IPS-20b (cell line): ENCODE measurements at regions not wholly inside any gene's neighbourhood (a gene's known extent, or its start where the extent isn't known, plus 50 kb on each side); places are given as distances from the start of the nearest gene placed in this dataset.
"Not testable (repeated sequence)": the region's sequence is repeated elsewhere in the genome, so short reads cannot be mapped to it uniquely, and the experiment has no call there.

Source experiments
- H3K27ac ChIP-seq: one replicate; pipeline ENCODE4 v1.5.1; 2013; ENCODE audit warnings: low read length
- H3K27me3 ChIP-seq: 2 replicates; pipeline ENCODE4 v1.6.1; 2013; ENCODE audit warnings: mild to moderate bottlenecking, low read length, inconsistent platforms; ENCODE audit not compliant: insufficient read depth
- H3K36me3 ChIP-seq: 2 replicates; pipeline ENCODE4 v1.6.1; 2013; ENCODE audit warnings: low read depth, mild to moderate bottlenecking, inconsistent platforms, low read length, moderate library complexity; ENCODE audit not compliant: insufficient read depth
- H3K4me1 ChIP-seq: 2 replicates; pipeline ENCODE4 v1.6.1; 2013; ENCODE audit warnings: mild to moderate bottlenecking, control low read depth, inconsistent platforms, low read length, moderate library complexity; ENCODE audit not compliant: insufficient read depth
- H3K4me3 ChIP-seq: 2 replicates; pipeline ENCODE4 v1.5.1; 2013; ENCODE audit warnings: mild to moderate bottlenecking, low read length, inconsistent platforms
- H3K9ac ChIP-seq: 2 replicates; pipeline ENCODE4 v1.6.1; 2013; ENCODE audit warnings: low read depth, mild to moderate bottlenecking, inconsistent platforms, low read length, moderate library complexity
- H3K9me3 ChIP-seq: 2 replicates; pipeline ENCODE4 v1.6.1; 2013; ENCODE audit warnings: mild to moderate bottlenecking, low read depth, low read length, inconsistent platforms; ENCODE audit not compliant: insufficient read depth

DNA sequence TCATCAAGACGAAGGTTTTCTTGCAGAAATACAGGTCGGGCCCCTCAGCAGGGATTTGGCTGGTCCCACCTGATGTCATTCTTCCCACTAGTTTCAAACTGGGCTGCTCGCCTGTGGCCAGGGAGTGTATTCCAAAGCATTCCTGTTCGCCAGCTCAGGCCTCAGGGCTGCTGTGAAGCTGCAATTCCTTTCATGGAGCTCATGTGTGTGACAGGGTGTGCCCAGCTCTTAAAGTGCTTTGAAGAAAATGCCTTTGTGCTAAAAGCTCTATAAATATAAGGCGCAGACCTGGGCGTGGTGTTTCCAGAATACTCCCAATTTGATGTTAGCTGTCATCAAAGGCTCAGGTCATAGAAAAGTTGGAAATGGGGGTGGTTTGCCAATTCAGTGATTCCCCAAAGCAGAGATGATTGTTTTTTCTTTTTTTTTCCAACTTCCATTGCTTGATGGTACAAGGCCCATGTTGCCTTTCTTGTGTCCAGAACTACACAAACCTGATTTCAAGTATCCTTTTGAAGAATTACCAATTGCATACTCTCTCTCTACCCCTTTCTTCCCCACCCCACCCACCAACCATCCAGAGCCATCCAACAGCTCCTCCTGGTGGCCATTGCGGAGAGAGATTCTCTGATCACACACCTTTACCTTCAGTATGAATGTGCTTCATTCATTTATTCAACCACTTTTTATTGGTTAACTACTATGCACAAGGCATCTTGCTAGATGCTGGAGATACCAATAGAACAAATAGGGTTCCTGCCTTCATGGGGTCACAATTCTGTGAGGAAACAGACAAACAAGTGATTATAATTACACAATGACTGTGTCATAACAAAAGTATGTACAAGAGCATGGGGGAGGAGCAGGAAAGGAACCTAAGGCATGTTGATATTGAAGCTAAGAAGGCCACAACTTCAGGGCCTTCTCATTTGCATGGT is 297.3 kb upstream of the LYZL1 start:
- Histone ChIP-seq H3K4me1 (no peaks in the 10 kb centered on the region), H3K9ac (no peak overlapping the region), H3K27me3 (no peaks in the 10 kb centered on the region), H3K9me3 (no peaks in the 10 kb centered on the region), H3K4me3 (no peak overlapping the region), H3K36me3 (no peaks in the 10 kb centered on the region), H3K27ac (no peak overlapping the region)

DNA sequence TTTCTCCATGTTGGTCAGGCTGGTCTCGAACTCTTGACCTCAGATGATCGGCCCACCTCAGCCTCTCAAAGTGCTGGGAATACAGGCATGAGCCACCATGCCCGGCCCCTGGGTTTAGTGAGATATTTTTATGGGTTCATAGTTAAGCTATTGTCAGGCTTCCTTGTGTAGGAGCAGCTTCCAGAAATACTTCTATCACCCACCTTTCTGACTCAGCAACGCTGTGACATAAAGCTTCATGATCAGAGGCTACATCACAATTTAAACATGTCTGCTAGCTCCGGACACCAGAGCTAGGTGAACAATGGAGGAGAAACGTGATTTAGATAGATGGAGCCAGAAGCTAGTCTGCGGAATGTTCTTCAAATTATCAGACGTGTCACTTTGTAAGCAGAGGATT is 295.8 kb upstream of the LYZL1 start:
- H3K27ac ChIP-seq, result no peak overlapping the region
- H3K9ac ChIP-seq, result no peak overlapping the region
- no peaks in the 10 kb centered on the region for H3K4me1 ChIP-seq
- H3K36me3 ChIP-seq, result no peaks in the 10 kb centered on the region
- H3K4me3 ChIP-seq, result no peak overlapping the region
- no peaks in the 10 kb centered on the region for H3K27me3 ChIP-seq
- no peaks in the 10 kb centered on the region for H3K9me3 ChIP-seq

DNA sequence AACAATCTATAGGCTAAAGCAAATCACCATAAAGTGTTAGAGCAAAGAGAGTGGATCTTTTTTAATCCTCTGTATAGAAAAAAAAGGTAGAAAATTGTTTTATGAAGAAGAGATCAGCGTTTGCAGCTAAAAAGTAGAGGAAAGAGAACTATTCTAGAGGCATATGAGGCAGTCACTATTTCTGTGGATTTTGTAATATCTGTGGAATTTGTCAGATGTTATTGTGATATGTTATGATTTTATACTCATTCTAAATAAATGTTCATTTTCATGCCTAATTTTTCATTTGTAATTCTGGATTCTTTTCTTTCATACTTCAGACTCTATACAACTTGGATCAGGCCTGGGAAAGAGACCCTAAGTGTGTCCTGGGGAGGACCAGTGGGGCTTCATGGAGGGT is 295.0 kb upstream of the LYZL1 start:
- H3K9me3 ChIP-seq, result no peaks in the 10 kb centered on the region
- H3K27ac ChIP-seq, result no peak overlapping the region
- H3K9ac ChIP-seq, result no peak overlapping the region
- no peak overlapping the region for H3K4me3 ChIP-seq
- no peaks in the 10 kb centered on the region for H3K36me3 ChIP-seq
- H3K27me3 ChIP-seq, result no peaks in the 10 kb centered on the region
- H3K4me1 ChIP-seq, result no peaks in the 10 kb centered on the region

DNA sequence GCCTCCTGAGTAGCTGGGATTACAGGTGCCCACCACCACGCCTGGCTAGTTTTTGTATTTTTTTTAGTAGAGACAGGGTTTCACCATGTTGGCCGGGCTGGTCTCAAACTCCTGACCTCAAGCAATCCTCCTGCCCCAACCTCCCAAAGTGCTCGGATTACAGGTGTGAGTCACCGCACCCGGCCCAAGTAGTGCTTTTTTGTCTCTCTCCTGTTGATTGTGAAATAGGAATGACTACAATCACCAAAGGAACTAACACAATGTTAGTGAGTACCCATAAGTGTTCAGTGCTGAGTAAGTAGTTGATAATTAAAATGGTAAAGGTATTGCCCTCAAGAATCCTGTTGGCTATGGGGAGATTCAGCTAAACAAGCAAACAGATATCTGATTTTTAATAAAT is 294.1 kb upstream of the LYZL1 start:
- not testable (repeated sequence) for H3K27ac ChIP-seq, H3K9ac ChIP-seq, H3K4me1 ChIP-seq, H3K27me3 ChIP-seq, H3K36me3 ChIP-seq, H3K9me3 ChIP-seq, H3K4me3 ChIP-seq

DNA sequence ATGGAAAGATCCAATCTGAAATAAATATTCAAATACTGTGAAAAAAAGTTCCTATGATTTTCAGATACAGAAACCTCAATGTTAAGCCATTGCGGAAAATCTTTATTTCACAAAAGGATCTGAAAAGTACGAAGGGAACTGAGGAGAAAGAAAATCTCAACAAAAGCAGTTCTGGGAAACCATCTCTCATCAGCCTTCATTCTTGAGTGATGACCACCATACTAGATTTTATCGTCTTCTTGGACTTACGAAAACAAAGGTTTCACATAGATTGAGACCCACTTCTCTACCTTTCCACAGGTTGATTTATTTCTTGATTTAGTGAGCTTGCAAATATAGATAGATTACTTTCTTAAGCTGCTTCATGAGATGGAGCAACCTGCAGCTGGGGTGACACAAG is 293.4 kb upstream of the LYZL1 start:
- Histone ChIP-seq H3K4me3 (no peak overlapping the region), H3K36me3 (no peaks in the 10 kb centered on the region), H3K4me1 (no peaks in the 10 kb centered on the region), H3K27ac (no peak overlapping the region), H3K9ac (no peak overlapping the region), H3K27me3 (no peaks in the 10 kb centered on the region), H3K9me3 (no peaks in the 10 kb centered on the region)

DNA sequence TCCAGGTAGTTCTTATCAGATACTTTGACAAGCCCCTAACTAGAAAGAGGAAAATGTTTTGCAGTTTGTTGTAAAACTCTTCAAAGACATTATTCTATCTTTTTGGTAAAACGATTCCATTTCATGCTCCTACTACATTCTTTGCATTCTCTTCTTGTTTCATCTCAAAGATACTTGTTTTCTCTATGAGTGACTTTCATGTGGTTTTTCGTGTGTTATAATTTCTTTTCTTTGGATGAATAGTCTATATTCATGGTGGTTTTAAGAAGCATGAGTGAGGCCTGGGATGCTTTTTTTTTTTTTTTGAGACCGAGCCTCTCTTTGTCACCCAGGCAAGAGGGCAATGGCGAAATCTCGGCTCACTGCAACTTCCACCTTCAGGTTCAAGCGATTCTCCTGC is 292.5 kb upstream of the LYZL1 start:
- Histone ChIP-seq H3K4me1 (no peaks in the 10 kb centered on the region), H3K27ac (no peak overlapping the region), H3K9ac (no peak overlapping the region), H3K4me3 (no peak overlapping the region), H3K9me3 (no peaks in the 10 kb centered on the region), H3K36me3 (no peaks in the 10 kb centered on the region), H3K27me3 (no peaks in the 10 kb centered on the region)

DNA sequence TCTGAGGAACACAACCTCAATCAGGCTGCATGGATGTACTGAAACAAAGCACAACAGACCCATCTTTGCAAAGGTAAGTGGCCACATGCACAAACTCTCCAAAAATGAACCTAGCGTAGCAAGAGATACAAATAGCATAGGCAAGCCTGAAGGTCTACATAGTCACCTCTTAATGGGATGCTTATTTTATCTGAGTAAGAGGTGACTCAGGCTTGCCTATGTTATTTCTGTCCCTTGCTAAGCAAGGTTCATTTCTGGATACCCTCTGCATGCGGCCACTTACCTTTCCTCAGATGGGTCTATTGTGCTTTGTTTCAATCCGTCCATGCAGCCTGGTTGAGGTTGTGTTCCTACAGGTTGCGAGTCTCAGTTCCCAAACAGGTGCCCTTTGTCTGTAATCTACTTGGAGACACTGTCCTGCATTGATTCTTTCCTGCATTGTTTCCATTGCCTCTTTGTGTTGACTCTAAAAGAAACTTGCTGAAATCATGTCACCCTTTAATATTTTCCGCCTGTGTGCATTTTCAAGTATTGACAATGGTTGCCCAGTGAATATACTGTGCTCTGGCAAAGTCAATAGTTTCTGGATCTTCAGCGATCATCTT is 291.8 kb upstream of the LYZL1 start:
- no peaks in the 10 kb centered on the region for H3K9me3 ChIP-seq
- no peak overlapping the region for H3K4me3 ChIP-seq
- no peak overlapping the region for H3K9ac ChIP-seq
- H3K36me3 ChIP-seq, result no peaks in the 10 kb centered on the region
- no peak overlapping the region for H3K27ac ChIP-seq
- no peaks in the 10 kb centered on the region for H3K4me1 ChIP-seq
- no peaks in the 10 kb centered on the region for H3K27me3 ChIP-seq

DNA sequence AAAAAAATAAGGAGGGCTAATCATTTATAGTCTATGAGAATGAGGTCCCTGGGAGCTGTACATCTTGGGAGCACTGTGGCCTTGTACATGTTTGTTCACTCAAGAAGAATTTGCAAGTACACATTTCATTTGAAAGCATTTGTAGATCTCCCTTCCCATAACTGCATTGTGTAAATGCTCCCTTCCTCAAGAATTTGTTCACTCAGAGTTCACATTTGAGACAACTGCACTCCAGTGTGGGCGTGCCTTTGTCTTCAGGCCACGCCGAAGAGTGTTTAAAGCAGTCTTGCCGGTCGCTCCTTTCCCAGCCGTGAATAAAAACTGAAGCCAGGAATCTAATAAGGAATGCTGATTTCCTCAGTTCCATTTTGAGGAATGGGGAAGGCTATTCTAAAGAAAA is 291.1 kb upstream of the LYZL1 start:
- no peak overlapping the region for H3K27ac ChIP-seq
- no peaks in the 10 kb centered on the region for H3K9me3 ChIP-seq
- no peaks in the 10 kb centered on the region for H3K27me3 ChIP-seq
- H3K4me3 ChIP-seq, result no peak overlapping the region
- H3K9ac ChIP-seq, result no peak overlapping the region
- H3K4me1 ChIP-seq, result no peaks in the 10 kb centered on the region
- no peaks in the 10 kb centered on the region for H3K36me3 ChIP-seq

DNA sequence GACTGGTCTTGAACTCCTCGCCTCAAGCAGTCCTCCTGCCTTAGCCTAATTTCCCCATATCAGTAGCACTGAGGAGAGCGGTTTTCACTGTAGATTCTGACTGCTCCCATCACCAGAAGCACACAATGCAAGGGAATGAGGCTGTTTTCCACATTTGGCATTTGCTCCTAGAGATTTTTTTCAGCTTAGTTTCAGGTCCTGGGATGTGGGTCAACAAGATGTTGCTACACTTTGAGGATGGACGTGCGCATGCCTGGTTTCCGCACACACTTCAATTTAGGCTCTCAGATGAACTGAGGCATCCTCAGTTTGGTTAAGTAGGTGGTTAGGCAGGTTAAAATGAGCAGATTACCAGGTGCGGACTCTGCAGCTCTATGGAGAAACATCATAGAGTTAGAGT is 287.1 kb upstream of the LYZL1 start:
- no peaks in the 10 kb centered on the region for H3K27me3 ChIP-seq
- no peaks in the 10 kb centered on the region for H3K36me3 ChIP-seq
- H3K9ac ChIP-seq, result no peak overlapping the region
- H3K27ac ChIP-seq, result no peak overlapping the region
- no peaks in the 10 kb centered on the region for H3K9me3 ChIP-seq
- no peaks in the 10 kb centered on the region for H3K4me1 ChIP-seq
- no peak overlapping the region for H3K4me3 ChIP-seq

DNA sequence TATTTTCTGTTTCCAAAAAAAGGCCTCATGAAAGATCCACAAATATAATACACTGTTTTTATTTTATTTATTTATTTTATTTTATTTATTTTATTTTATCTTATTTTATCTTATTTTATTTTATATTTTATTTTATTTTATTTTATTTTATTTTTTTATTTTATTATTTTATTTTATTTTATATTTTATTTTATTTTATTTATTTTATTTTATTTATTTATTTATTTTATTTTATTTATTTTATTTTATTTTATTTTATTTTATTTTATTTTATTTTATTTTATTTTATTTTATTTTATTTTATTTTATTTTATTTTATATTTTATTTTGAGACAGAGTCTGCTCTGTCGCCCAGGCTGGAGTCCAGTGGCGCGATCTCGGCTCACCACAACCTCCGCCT is 285.9 kb upstream of the LYZL1 start:
- H3K9ac ChIP-seq, H3K27ac ChIP-seq, H3K9me3 ChIP-seq, H3K4me3 ChIP-seq, H3K36me3 ChIP-seq, H3K27me3 ChIP-seq, H3K4me1 ChIP-seq: not testable (repeated sequence)

DNA sequence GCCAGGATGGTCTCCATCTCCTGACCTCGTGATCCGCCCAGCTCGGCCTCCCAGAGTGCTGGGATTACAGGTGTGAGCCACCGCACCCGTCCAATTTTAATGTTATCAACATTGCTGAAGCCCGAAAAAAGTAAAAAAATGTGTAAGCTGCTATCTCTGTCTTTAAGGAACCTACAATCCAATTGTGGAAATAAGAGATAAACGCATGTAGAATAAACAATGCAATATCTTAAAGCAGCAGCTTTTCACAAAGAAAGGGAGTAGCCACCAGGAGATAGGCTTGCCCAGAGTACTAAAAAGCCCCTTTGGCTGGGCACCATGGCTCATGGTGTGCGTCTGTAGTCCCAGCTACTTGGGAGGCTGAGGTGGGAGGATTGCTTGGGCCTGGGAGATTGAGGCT is 282.9 kb upstream of the LYZL1 start:
- H3K9ac ChIP-seq, result no peak overlapping the region
- H3K27me3 ChIP-seq, result no peaks in the 10 kb centered on the region
- no peaks in the 10 kb centered on the region for H3K9me3 ChIP-seq
- no peak overlapping the region for H3K4me3 ChIP-seq
- H3K36me3 ChIP-seq, result no peaks in the 10 kb centered on the region
- H3K4me1 ChIP-seq, result no peaks in the 10 kb centered on the region
- H3K27ac ChIP-seq, result no peak overlapping the region

DNA sequence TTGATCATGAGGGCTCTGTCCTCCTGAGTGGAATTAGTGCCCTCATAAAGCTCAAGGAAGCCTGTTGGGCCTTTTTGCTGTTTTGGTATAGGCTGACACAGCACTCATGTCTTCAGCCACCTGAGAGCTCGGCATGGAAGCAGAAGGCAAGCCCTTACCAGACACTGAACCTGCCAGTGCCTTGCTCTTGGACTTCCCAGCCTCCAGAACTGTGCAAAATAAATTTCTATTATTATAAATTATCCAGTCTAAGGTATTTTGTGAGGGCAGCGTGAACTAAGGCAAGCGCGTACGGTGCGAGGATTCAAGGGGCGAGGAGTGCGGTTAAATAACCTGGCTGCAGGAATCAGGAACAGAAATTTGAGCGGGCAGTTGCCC is 281.5 kb upstream of the LYZL1 start:
- Histone ChIP-seq H3K9me3 (no peaks in the 10 kb centered on the region), H3K9ac (no peak overlapping the region), H3K4me3 (no peak overlapping the region), H3K27me3 (no peaks in the 10 kb centered on the region), H3K4me1 (no peaks in the 10 kb centered on the region), H3K36me3 (no peaks in the 10 kb centered on the region), H3K27ac (no peak overlapping the region)
